HEK293T (cell line): ENCODE measurements at regions not wholly inside any gene's neighbourhood (a gene's known extent, or its start where the extent isn't known, plus 50 kb on each side); places are given as distances from the start of the nearest gene placed in this dataset.

Experiments used
- CTCF ChIA-PET: fragments of 350-600 bp; formaldehyde crosslinking; extraction: SDS; loops from one replicate; lab custom pipeline; 2021; ENCODE audit warnings: antibody characterized with exemption, inconsistent platforms; lab: Yijun Ruan, JAX
- POLR2A ChIA-PET: fragments of 350-600 bp; formaldehyde crosslinking; extraction: SDS; loops from one replicate; lab custom pipeline; 2020; ENCODE audit warnings: antibody characterized with exemption, inconsistent platforms; lab: Yijun Ruan, JAX
- DNase-seq: peaks from one replicate; pipeline ENCODE4 v3.0.0; 2012; ENCODE audit warnings: mixed read lengths; ENCODE audit errors: extremely low spot score
- ARNT ChIP-seq: fragments of 450-650 bp; IDR thresholded peaks from 2 replicates; pipeline ENCODE4 v1.6.1; 2017; ENCODE audit warnings: mild to moderate bottlenecking
- BHLHE40 ChIP-seq: fragments of 450-650 bp; IDR thresholded peaks from 2 replicates; pipeline ENCODE4 v1.6.1; 2016; ENCODE audit warnings: mild to moderate bottlenecking, moderate library complexity, borderline replicate concordance
- CTBP1 ChIP-seq: fragments of 450-650 bp; IDR thresholded peaks from 2 replicates; pipeline ENCODE4 v1.6.1; 2016; ENCODE audit warnings: borderline replicate concordance
- ELF4 ChIP-seq: fragments of 450-650 bp; IDR thresholded peaks from 2 replicates; pipeline ENCODE4 v1.6.1; 2017; ENCODE audit warnings: antibody characterized with exemption
- FOXA1 ChIP-seq: fragments of 450-650 bp; IDR thresholded peaks from 2 replicates; pipeline ENCODE4 v1.6.1; 2016; ENCODE audit warnings: mild to moderate bottlenecking
- FOXK2 ChIP-seq: fragments of 450-650 bp; IDR thresholded peaks from 2 replicates; pipeline ENCODE4 v1.6.1; 2016; ENCODE audit warnings: mild to moderate bottlenecking
- FOXM1 ChIP-seq: fragments of 450-650 bp; IDR thresholded peaks from 2 replicates; pipeline ENCODE4 v1.6.1; 2017; ENCODE audit warnings: mild to moderate bottlenecking, borderline replicate concordance
- HDGF ChIP-seq: fragments of 450-650 bp; IDR thresholded peaks from 2 replicates; pipeline ENCODE4 v1.6.1; 2017; ENCODE audit warnings: antibody characterized with exemption, borderline replicate concordance
- L3MBTL2 ChIP-seq: fragments of 450-650 bp; conservative IDR thresholded peaks from 2 replicates; pipeline ENCODE4 v1.6.1; 2016; ENCODE audit warnings: mild to moderate bottlenecking
- LEF1 ChIP-seq: fragments of 450-650 bp; IDR thresholded peaks from 2 replicates; pipeline ENCODE4 v1.6.1; 2017; ENCODE audit warnings: mild to moderate bottlenecking, borderline replicate concordance
- NFRKB ChIP-seq: fragments of 450-650 bp; IDR thresholded peaks from 2 replicates; pipeline ENCODE4 v1.6.1; 2016; ENCODE audit warnings: mild to moderate bottlenecking, moderate library complexity
- SP1 ChIP-seq: fragments of 450-650 bp; IDR thresholded peaks from 2 replicates; pipeline ENCODE4 v1.6.1; 2017
- SUZ12 ChIP-seq: fragments of 450-650 bp; IDR thresholded peaks from 2 replicates; pipeline ENCODE4 v1.6.1; 2016; ENCODE audit warnings: mild to moderate bottlenecking
- TARDBP ChIP-seq: fragments of 450-650 bp; IDR thresholded peaks from 2 replicates; pipeline ENCODE4 v1.6.1; 2016
- ZNF384 ChIP-seq: fragments of 450-650 bp; IDR thresholded peaks from 2 replicates; pipeline ENCODE4 v1.6.1; 2016
- TF ChIP-seq, protein P1 (sequence below): fragments of 450-650 bp; IDR thresholded peaks from 2 replicates; pipeline ENCODE4 v1.6.1; 2016

GRCh38 chrX:16258882-16259281 lies 91.6 kb downstream of the MAGEB17 start:
- TF ChIP-seq ZNF384 (no peak), BHLHE40 (no peak), FOXM1 (no peak), ARNT (no peak)
- CTCF ChIA-PET: no interaction called here
- DNase-seq: no peak
- POLR2A ChIA-PET: no interaction called here

DNA sequence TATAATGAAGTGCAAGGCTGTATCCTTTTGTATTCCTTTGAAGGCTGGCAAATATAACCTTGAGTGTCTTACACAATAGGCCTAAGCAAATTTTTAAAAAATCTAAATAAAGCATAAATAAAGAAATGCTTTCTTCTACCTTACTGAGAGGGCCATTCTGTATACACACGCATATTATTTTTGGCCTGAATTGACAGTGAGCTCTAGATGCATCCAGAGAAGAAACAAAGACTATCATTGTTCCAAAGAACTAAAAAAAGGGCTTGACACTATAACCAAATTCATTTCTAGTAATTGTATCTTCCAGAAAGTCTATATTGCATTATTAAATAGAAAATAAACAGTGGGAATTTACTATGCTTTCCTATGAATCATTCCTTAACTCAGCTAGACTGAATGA lies 100.2 kb downstream of the MAGEB17 start:
- TF ChIP-seq ELF4: no peak
- TF ChIP-seq, protein P1, sequence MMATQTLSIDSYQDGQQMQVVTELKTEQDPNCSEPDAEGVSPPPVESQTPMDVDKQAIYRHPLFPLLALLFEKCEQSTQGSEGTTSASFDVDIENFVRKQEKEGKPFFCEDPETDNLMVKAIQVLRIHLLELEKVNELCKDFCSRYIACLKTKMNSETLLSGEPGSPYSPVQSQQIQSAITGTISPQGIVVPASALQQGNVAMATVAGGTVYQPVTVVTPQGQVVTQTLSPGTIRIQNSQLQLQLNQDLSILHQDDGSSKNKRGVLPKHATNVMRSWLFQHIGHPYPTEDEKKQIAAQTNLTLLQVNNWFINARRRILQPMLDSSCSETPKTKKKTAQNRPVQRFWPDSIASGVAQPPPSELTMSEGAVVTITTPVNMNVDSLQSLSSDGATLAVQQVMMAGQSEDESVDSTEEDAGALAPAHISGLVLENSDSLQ: no peak
- CTCF ChIA-PET: no interaction called here
- POLR2A ChIA-PET: no interaction called here
- DNase-seq: no peak

- TF ChIP-seq LEF1: no peak
- TF ChIP-seq ELF4: no peak
- TF ChIP-seq HDGF: no peak
- TF ChIP-seq ZNF384: no peak
- TF ChIP-seq BHLHE40: no peak
- no peak for TF ChIP-seq TARDBP
- TF ChIP-seq CTBP1: no peak
- no peak for TF ChIP-seq FOXA1
- no peak for TF ChIP-seq NFRKB
- TF ChIP-seq, protein P1: no peak
- no peak for TF ChIP-seq FOXK2
- no peak for TF ChIP-seq FOXM1
- no peak for TF ChIP-seq SP1
- CTCF ChIA-PET: no interaction called here
- DNase-seq: no peak
- POLR2A ChIA-PET: no interaction called here
Measured at GRCh38 chrX:16268206-16268605, 100.9 kb downstream of the MAGEB17 start.

DNA sequence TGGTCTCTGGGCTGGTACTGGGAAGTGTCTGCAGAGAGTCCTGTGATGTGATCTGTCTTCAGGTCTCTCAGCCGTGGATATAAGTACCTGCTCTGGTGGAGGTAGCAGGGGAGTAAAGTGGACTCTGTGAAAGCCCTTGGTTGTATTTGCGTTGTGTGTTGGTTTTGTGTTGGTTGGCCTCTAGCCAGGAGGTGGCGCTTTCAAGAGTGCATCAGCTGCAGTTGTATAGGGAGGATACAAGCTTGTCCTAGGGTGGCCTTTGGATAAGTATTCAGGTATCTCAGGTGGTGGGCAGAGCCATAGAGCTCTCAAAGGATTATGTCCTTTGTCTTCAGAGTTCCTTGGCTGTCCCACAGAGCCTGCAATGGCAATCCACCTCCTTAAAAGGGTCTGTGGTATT lies 111.6 kb downstream of the MAGEB17 start:
- CTCF ChIA-PET: no interaction called here
- POLR2A ChIA-PET: no interaction called here
- no peak for DNase-seq
- TF ChIP-seq SUZ12 (no peak), BHLHE40 (no peak), CTBP1 (no peak), LEF1 (no peak), FOXM1 (no peak), FOXA1 (no peak), NFRKB (no peak), ZNF384 (no peak), HDGF (no peak)

GRCh38 chrX:16282209-16282608 lies 114.9 kb downstream of the MAGEB17 start:
- DNase-seq: no peak
- POLR2A ChIA-PET: no interaction called here
- CTCF ChIA-PET: no interaction called here
- TF ChIP-seq L3MBTL2 (no peak), ELF4 (no peak), HDGF (no peak), LEF1 (no peak), TARDBP (no peak)

- ChIA-PET CTCF (no interaction called here), POLR2A (no interaction called here)
Measured at GRCh38 chrX:16284842-16285241, 117.6 kb downstream of the MAGEB17 start.

GRCh38 chrX:16290997-16291396 lies 123.7 kb downstream of the MAGEB17 start:
- no peak for DNase-seq
- POLR2A ChIA-PET: no interaction called here
- CTCF ChIA-PET: no interaction called here
- TF ChIP-seq LEF1: no peak
- TF ChIP-seq TARDBP: no peak
- no peak for TF ChIP-seq NFRKB
- TF ChIP-seq FOXK2: no peak
- no peak for TF ChIP-seq ZNF384
- no peak for TF ChIP-seq BHLHE40
- no peak for TF ChIP-seq ELF4
- TF ChIP-seq, protein P1: no peak
- TF ChIP-seq HDGF: no peak
- no peak for TF ChIP-seq L3MBTL2
- TF ChIP-seq ARNT: no peak
- no peak for TF ChIP-seq FOXM1
- no peak for TF ChIP-seq CTBP1
- no peak for TF ChIP-seq SUZ12
- TF ChIP-seq FOXA1: no peak
- TF ChIP-seq SP1: no peak

More at GRCh38 chrX:16284842-16285241, 117.6 kb downstream of the MAGEB17 start:
- TF ChIP-seq SP1 (no peak), BHLHE40 (no peak), HDGF (no peak), CTBP1 (no peak), FOXM1 (no peak), NFRKB (no peak), FOXA1 (no peak), L3MBTL2 (no peak), FOXK2 (no peak), TARDBP (no peak), ZNF384 (no peak), SUZ12 (no peak)
- no peak for DNase-seq
